HG02943 (cell line): ENCODE measurements at regions not wholly inside any gene's neighbourhood (a gene's known extent, or its start where the extent isn't known, plus 50 kb on each side); places are given as distances from the start of the nearest gene placed in this dataset.
"Not testable (repeated sequence)": the region's sequence is repeated elsewhere in the genome, so short reads cannot be mapped to it uniquely, and the experiment has no call there.

Source experiments
- ATAC-seq: cut with Tn5 transposase; IDR thresholded peaks from one replicate; pipeline ENCODE4 v1.9.1; 2021; ENCODE audit warnings: mild to moderate bottlenecking, low read depth, moderate library complexity; ENCODE audit not compliant: unreplicated experiment

DNA sequence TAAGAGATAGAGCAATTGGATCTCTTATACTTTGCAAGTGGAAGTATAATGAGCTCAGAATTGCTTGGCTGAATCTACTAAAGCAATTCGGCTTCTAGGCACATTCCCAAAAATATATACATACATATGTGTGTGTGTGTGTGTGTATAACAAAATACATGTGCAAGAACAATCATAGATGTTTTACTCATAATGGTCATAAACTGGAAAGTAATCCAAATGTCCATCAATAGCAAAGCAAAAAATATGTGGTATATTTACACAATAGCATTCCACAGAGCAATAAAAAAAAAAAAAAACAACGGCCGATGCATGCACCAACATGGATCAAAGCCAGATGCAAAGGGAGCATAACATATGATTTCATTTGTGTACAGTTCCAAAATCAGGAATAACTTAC lies 707.9 kb downstream of the RFPL4B start:
- no peak for ATAC-seq

- no peak for ATAC-seq
Observed at GRCh38 chr6:113055998-113056397, 708.9 kb downstream of the RFPL4B start.

- no peak for ATAC-seq
Observed at GRCh38 chr6:113057567-113058053, 710.5 kb downstream of the RFPL4B start.

GRCh38 chr6:113060664-113061063 lies 713.5 kb downstream of the RFPL4B start:
- no peak for ATAC-seq

DNA sequence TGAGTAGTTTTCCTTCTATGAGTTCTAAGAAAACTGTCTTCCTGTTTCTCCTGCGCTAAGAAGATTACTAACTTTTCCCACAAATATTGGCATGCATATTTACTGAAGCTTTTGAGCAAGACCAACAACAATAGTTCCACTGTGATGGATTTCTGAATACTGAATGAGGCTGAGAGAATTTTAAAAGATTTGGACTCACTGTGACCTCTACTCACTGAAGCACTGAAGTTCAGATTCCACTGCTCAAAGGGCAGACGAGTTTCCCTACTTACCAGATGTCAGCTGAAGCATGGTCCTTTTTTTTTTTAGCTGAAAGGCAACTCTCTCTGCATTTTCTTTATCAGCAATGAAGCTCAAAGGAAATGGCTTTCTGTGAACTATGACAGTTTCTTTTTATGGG lies 718.5 kb downstream of the RFPL4B start:
- ATAC-seq = no peak

- no peak for ATAC-seq
Observed at GRCh38 chr6:113067612-113068275, 720.6 kb downstream of the RFPL4B start.

DNA sequence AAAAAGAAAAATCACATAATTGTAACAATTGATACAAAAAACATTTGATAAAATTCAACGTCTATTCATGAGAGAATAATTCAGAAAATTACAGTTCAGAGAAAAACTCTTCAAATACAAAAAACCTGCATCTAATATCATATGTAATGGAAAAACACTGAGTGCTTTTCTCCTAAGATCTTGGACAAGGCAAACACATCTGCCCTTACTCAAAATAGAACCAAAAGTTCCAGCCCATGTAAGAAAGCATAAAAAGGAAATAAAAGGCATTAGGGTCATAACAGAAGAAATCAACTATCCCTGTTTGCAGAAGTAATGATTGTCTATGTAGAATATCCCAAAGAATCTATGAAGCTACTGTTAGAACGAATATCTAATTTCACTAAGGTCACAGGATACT lies 721.4 kb downstream of the RFPL4B start:
- no peak for ATAC-seq

- ATAC-seq = not testable (repeated sequence)
Observed at GRCh38 chr6:113070681-113071080, 723.6 kb downstream of the RFPL4B start.

GRCh38 chr6:113073611-113074191 lies 726.6 kb downstream of the RFPL4B start:
- no peak for ATAC-seq

DNA sequence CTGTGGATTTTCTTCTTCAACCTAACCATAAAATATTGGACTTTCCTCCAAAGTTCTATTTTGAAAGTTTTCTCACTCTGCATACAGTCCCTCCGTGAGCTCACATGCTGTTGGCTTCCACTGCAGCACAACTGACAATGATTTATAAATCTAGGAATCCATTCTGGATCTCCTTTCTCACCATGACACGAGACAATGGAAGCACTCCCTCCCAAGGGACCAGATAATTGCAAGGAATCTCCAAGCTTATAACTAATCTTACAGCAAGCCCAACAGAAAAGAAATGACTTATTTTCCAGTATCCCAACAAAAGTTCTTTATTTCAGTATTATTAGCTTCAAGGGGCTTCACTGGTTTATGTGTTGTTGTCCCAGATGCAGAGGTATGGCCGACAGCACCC lies 729.0 kb downstream of the RFPL4B start:
- ATAC-seq = no peak

- ATAC-seq = no peak
Observed at GRCh38 chr6:113076816-113077215, 729.7 kb downstream of the RFPL4B start.

GRCh38 chr6:113077794-113078193 lies 730.7 kb downstream of the RFPL4B start:
- ATAC-seq = no peak

- no peak for ATAC-seq
Observed at GRCh38 chr6:113078791-113079190, 731.7 kb downstream of the RFPL4B start.

GRCh38 chr6:113082745-113083144 lies 735.6 kb downstream of the RFPL4B start:
- no peak for ATAC-seq

DNA sequence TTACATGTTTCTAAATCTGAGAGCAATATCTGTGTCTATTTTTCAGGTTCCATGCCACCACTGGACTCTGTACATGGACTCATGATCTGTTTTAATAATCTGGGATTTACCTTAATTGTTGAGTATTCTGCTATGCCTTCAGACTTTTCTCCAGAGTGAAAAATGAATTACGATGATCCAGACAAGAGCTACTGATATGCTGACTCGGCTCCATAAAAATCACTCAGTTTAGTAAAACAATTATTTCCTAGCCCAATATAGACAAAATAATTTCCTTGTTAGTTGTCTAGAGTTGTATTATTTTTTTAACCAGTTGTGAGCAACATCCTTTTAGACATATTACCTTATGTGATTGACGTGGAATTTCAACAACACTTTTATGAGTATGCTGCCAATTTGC lies 736.8 kb downstream of the RFPL4B start:
- ATAC-seq = no peak

GRCh38 chr6:113089056-113089455 lies 741.9 kb downstream of the RFPL4B start:
- no peak for ATAC-seq

GRCh38 chr6:113092795-113093194 lies 745.7 kb downstream of the RFPL4B start:
- ATAC-seq = no peak

GRCh38 chr6:113094779-113095178 lies 747.6 kb downstream of the RFPL4B start:
- ATAC-seq = no peak

GRCh38 chr6:113095841-113096240 lies 748.7 kb downstream of the RFPL4B start:
- ATAC-seq = no peak

- no peak for ATAC-seq
Observed at GRCh38 chr6:113102761-113103160, 754.4 kb upstream of the MARCKS start.

- ATAC-seq = no peak
Observed at GRCh38 chr6:113103634-113104361, 753.3 kb upstream of the MARCKS start.

DNA sequence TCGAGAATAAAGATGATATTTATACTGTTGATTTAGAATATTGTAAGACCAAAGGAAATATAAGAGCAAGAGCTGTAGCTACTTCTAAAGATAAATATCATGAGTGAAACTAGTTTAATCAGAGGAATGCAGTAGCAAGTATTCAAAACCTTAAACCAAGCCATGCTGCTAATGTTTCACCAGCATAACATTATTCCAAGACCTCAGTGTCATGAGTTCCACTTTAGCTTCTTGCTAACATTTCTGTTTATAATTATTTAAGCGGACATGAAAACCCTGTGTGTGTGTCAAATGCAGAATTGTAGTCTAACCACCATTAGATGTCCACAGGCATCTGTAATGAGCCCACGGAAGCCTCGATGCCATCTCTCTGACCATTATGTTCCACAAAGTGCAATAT lies 752.6 kb upstream of the MARCKS start:
- ATAC-seq = no peak
